Omental fat pad (tissue), 3 donors: ENCODE measurements at regions not wholly inside any gene's neighbourhood (a gene's known extent, or its start where the extent isn't known, plus 50 kb on each side); places are given as distances from the start of the nearest gene placed in this dataset.
"Not testable (repeated sequence)": the region's sequence is repeated elsewhere in the genome, so short reads cannot be mapped to it uniquely, and the experiment has no call there.

Experiments used
- ATAC-seq: fragments of 150-250 bp; one replicate; pipeline ENCODE4 v1.9.1; 2016; ENCODE audit warnings: mild to moderate bottlenecking, moderate library complexity; ENCODE audit not compliant: low FRiP score
- DNase-seq: peaks from one replicate; pipeline ENCODE4 v3.0.0-alpha.2; 2019; ENCODE audit warnings: low spot score
- TF ChIP-seq, protein P1 (sequence below), 3 donors: fragments of 450-650 bp; IDR thresholded peaks; one replicate each; pipeline ENCODE4 v1.5.1; 2016 to 2017; ENCODE audit warnings: antibody characterized with exemption in 3 of 3, mild to moderate bottlenecking in 3 of 3, moderate library complexity in 2 of 3

- DNase-seq (no peak), ATAC-seq (no peak)
- TF ChIP-seq, protein P1, sequence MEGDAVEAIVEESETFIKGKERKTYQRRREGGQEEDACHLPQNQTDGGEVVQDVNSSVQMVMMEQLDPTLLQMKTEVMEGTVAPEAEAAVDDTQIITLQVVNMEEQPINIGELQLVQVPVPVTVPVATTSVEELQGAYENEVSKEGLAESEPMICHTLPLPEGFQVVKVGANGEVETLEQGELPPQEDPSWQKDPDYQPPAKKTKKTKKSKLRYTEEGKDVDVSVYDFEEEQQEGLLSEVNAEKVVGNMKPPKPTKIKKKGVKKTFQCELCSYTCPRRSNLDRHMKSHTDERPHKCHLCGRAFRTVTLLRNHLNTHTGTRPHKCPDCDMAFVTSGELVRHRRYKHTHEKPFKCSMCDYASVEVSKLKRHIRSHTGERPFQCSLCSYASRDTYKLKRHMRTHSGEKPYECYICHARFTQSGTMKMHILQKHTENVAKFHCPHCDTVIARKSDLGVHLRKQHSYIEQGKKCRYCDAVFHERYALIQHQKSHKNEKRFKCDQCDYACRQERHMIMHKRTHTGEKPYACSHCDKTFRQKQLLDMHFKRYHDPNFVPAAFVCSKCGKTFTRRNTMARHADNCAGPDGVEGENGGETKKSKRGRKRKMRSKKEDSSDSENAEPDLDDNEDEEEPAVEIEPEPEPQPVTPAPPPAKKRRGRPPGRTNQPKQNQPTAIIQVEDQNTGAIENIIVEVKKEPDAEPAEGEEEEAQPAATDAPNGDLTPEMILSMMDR (IDR thresholded peaks at IDR 0.05) = no peak
These were observed 127.2 kb upstream of the PODXL start for GRCh38 chr7:131683536-131684125.

GRCh38 chr7:131681961-131682360 lies 125.5 kb upstream of the PODXL start:
- TF ChIP-seq, protein P1 (IDR thresholded peaks at IDR 0.05) = no peak
- DNase-seq (no peak), ATAC-seq (no peak)

DNA sequence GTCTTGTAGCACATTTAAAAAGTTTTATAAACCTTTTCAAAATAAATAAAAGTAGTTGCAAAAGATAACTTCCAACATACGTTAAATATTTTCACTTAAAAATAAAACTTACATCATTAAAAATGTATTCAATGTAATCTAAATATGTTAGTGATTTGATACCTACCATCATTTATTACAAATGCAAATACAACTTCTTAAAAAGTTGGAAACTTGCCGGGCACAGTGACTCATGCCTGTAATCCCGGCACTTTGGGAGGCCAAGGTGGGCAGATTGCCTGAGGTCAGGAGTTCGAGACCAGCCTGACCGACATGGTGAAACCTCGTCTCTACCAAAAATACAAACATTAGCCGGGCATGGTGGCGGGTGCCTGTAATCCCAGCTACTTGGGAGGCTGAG lies 122.6 kb upstream of the PODXL start:
- ATAC-seq, DNase-seq: not testable (repeated sequence)

DNA sequence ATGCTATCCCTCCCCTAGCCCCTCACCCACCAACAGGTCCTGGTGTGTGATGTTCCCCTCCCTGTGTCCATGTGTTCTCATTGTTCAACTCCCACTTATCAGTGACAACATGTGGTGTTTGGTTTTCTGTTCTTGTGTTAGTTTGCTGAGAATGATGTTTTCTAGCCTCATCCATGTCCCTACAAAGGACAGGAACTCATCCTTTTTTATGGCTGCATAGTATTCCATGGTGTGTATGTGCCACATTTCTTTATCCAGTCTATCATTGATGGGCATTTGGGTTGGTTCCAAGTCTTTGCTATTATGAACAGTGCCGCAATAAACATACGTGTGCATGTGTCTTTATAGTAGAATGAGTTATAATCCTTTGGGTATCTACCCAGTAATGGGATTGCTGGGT lies 120.4 kb upstream of the PODXL start:
- ATAC-seq, DNase-seq: not testable (repeated sequence)

DNA sequence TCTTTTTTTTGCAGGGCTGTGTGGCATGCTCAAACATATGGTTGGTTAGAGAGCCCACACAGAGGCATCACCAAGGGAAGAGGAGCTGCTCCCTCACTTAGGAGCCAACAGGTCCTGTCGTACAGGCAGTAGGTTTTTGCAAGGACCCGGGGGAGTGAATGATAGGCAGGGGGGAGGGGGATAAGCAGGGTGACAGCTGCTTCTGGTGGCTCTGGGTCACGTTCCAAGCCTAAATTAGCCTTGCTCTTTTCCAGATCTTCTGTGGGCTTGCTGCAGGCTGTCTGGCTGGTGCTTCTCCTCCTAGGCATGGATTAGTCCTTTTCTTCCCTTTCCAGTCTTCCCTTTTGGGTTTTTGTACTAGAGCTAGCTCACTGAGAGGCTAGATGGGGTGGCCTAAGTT lies 117.7 kb upstream of the PODXL start:
- no peak for DNase-seq
- TF ChIP-seq, protein P1 (IDR thresholded peaks at IDR 0.05) = no peak
- no peak for ATAC-seq

GRCh38 chr7:131673576-131673975 lies 117.1 kb upstream of the PODXL start:
- DNase-seq (no peak), ATAC-seq (no peak)
- TF ChIP-seq, protein P1 (IDR thresholded peaks at IDR 0.05) = no peak

DNA sequence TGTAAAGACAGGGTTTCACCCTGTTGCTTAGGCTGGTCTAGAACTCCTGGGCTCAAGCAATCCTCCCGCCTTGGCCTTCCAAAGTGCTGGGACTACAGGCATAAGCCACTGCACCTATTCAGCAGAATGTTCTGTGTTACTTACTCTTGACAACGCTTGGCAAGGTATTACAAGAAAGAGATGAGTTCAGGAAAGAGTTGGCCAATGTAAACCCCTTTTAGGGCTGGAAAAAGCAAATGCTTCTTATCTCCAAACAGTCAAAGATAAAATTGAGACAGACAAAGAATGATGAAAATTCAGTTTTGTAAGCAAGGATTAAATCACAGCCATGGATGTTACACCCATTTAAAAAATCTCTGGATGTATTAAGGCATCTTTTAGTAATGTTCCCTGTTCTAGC lies 114.0 kb upstream of the PODXL start:
- DNase-seq (no peak), ATAC-seq (peak; percentile 49)
- TF ChIP-seq, protein P1 (IDR thresholded peaks at IDR 0.05) = no peak

DNA sequence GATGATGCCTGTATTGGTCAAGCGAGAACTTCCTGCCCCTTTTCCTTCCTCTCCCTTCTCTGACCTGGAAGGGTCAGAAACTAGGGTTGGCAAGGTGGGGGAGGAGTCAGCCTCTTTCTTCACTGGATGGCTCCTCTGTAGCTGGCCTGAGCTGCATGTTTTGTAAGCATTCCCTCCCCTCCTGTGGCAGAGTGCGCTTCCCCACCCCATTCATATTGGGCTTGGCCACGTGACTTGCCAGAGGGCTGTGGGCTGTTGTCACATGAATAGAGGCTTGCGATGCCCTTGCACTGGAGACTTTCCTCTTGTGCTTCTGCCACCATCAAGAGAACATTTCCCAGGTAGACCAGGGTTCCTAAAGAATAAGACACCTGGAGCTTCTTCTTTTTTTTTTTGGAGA lies 111.3 kb upstream of the PODXL start:
- no peak for DNase-seq
- ATAC-seq = no peak
- TF ChIP-seq, protein P1 (IDR thresholded peaks at IDR 0.05) = no peak
